ENCODE measurements at regions not wholly inside any gene's neighbourhood (a gene's known extent, or its start where the extent isn't known, plus 50 kb on each side); places are given as distances from the start of the nearest gene placed in this dataset.
"Not testable (repeated sequence)": the region's sequence is repeated elsewhere in the genome, so short reads cannot be mapped to it uniquely, and the experiment has no call there.

DNA sequence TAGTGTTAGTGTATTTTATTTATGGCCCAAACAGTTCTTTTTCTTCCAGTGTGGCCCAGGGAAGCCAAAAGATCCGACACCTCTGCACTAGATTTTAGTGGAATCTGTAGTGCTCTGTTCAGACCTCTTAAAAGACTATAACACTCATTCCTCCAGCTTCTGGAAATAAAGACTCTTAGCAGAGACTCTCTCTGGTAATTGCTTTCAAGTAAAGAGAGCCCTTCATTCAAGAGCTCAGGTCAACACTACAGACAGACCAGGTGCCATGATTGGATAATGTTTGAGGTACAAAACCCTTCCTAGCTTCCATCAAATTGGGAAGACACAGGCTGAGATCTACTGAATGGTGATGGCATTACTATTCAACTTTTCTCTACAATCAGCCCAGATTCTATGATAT, 255.8 kb downstream of the PRDM9 start:
- H3K9me3 Mint-ChIP-seq, result no peaks in the 10 kb centered on the region
- H3K27ac Mint-ChIP-seq, result no peak overlapping the region

DNA sequence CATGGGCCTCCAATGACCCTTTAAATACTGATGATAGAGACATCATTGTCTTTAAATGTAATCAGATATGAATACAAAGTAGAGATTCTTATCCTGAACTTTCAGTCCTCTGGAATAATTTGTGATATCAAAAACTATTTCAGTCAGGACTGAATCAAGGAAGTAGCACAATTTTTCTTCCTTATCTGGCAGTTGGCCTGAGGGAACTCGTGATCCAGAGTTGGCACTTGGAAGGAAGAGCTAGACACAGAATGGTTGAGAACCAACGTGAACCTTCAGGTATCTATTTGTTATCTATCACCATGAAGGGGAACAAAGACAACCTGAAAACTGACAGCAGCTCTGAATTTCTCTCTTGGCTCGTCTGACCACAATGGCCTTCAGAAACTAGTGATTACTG, 269.3 kb downstream of the PRDM9 start:
- H3K27ac ChIP-seq (ENCODE audit: low read depth, low read length), result no peak overlapping the region
- H3K36me3 Mint-ChIP-seq (ENCODE audit: low read depth), result no peaks in the 10 kb centered on the region
- H3K4me1 ChIP-seq (ENCODE audit: control insufficient read depth, insufficient read depth, low read length), result no peaks in the 10 kb centered on the region
- peaks cover 4% of the 10 kb centered on the region for H3K4me1 Mint-ChIP-seq
- H3K27me3 Mint-ChIP-seq (ENCODE audit: insufficient read depth), result no peaks in the 10 kb centered on the region
- no peak overlapping the region for H3K4me3 ChIP-seq (ENCODE audit: low read length)
- TF ChIP-seq, protein P1, sequence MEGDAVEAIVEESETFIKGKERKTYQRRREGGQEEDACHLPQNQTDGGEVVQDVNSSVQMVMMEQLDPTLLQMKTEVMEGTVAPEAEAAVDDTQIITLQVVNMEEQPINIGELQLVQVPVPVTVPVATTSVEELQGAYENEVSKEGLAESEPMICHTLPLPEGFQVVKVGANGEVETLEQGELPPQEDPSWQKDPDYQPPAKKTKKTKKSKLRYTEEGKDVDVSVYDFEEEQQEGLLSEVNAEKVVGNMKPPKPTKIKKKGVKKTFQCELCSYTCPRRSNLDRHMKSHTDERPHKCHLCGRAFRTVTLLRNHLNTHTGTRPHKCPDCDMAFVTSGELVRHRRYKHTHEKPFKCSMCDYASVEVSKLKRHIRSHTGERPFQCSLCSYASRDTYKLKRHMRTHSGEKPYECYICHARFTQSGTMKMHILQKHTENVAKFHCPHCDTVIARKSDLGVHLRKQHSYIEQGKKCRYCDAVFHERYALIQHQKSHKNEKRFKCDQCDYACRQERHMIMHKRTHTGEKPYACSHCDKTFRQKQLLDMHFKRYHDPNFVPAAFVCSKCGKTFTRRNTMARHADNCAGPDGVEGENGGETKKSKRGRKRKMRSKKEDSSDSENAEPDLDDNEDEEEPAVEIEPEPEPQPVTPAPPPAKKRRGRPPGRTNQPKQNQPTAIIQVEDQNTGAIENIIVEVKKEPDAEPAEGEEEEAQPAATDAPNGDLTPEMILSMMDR (conservative IDR thresholded peaks at IDR 0.05), result no peak
- no peaks in the 10 kb centered on the region for H3K9me3 ChIP-seq (ENCODE audit: control insufficient read depth, low read length)
- H3K9me3 Mint-ChIP-seq, result no peaks in the 10 kb centered on the region
- 90 to 91% methylated on average over 2 to 3 of the region's 3 CpGs for WGBS, 2 experiments (ENCODE audit: insufficient coverage in 1 of 2, insufficient read length in 1 of 2)
- H3K27ac Mint-ChIP-seq, result no peak overlapping the region
- H3K36me3 ChIP-seq (ENCODE audit: control insufficient read depth, insufficient read depth, low read length), result no peaks in the 10 kb centered on the region
- H3K27me3 ChIP-seq (ENCODE audit: control insufficient read depth, insufficient read depth, low read length, poor library complexity, severe bottlenecking), result no peaks in the 10 kb centered on the region
- no peak overlapping the region for H3K9ac ChIP-seq (ENCODE audit: extremely low read depth, low read length, poor library complexity, severe bottlenecking)
- H3K4me3 Mint-ChIP-seq, result no peak overlapping the region
- no peak for DNase-seq

More for the DNA sequence above, 255.8 kb downstream of the PRDM9 start:
- no peaks in the 10 kb centered on the region for H3K4me1 Mint-ChIP-seq
- Histone ChIP-seq H3K9ac (ENCODE audit: extremely low read depth, low read length, poor library complexity, severe bottlenecking) (no peak overlapping the region), H3K36me3 (ENCODE audit: control insufficient read depth, insufficient read depth, low read length) (no peaks in the 10 kb centered on the region), H3K4me1 (ENCODE audit: control insufficient read depth, insufficient read depth, low read length) (no peaks in the 10 kb centered on the region), H3K4me3 (ENCODE audit: low read length) (no peak overlapping the region), H3K9me3 (ENCODE audit: control insufficient read depth, low read length) (no peaks in the 10 kb centered on the region), H3K27ac (ENCODE audit: low read depth, low read length) (no peak overlapping the region), H3K27me3 (ENCODE audit: control insufficient read depth, insufficient read depth, low read length, poor library complexity, severe bottlenecking) (no peaks in the 10 kb centered on the region)
- no peaks in the 10 kb centered on the region for H3K27me3 Mint-ChIP-seq (ENCODE audit: insufficient read depth)
- H3K36me3 Mint-ChIP-seq (ENCODE audit: low read depth), result no peaks in the 10 kb centered on the region
- WGBS, 2 experiments (ENCODE audit: insufficient coverage in 1 of 2, insufficient read length in 1 of 2), result 86 to 89% methylated on average over 1 of the region's 1 CpG
- no peak overlapping the region for H3K4me3 Mint-ChIP-seq
- no peak for DNase-seq
- TF ChIP-seq, protein P1 (conservative IDR thresholded peaks at IDR 0.05), result no peak

DNA sequence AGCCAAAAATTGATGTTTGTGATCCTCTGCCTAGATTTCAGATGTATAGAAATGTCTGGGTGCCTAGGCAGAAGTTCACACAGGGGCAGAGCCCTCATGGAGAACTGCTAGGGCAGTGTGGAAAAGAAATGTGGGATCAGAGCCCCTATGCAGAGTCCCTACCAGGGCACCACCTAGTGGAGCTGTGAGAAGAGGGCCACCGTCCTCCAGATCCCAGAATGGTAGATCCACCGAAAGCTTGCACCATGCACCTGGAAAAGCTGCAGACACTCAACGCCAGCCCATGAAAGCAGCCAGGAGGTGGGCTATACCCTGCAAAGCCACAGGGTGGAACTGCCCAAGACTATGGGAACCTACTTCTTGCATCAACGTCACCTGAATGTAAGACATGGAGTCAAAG, 292.9 kb downstream of the PRDM9 start:
- H3K9ac ChIP-seq (ENCODE audit: extremely low read depth, low read length, poor library complexity, severe bottlenecking); H3K4me3 Mint-ChIP-seq; H3K27me3 ChIP-seq (ENCODE audit: control insufficient read depth, insufficient read depth, low read length, poor library complexity, severe bottlenecking); H3K36me3 ChIP-seq (ENCODE audit: control insufficient read depth, insufficient read depth, low read length); H3K9me3 Mint-ChIP-seq; H3K36me3 Mint-ChIP-seq (ENCODE audit: low read depth); H3K4me1 Mint-ChIP-seq; H3K27me3 Mint-ChIP-seq (ENCODE audit: insufficient read depth); H3K27ac ChIP-seq (ENCODE audit: low read depth, low read length); H3K4me1 ChIP-seq (ENCODE audit: control insufficient read depth, insufficient read depth, low read length); H3K27ac Mint-ChIP-seq; H3K4me3 ChIP-seq (ENCODE audit: low read length): not testable (repeated sequence)
- TF ChIP-seq, protein P1 (conservative IDR thresholded peaks at IDR 0.05), result peak; percentile 70
- peak; percentile 70 for DNase-seq
- 92 to 100% methylated on average over 3 to 4 of the region's 4 CpGs for WGBS, 2 experiments (ENCODE audit: insufficient coverage in 1 of 2, insufficient read length in 1 of 2)
- H3K9me3 ChIP-seq (ENCODE audit: control insufficient read depth, low read length), result peaks cover 12% of the 10 kb centered on the region

Measured in endodermal cell (in vitro differentiated cells).